Ishikawa (cell line): ENCODE measurements at regions not wholly inside any gene's neighbourhood (a gene's known extent, or its start where the extent isn't known, plus 50 kb on each side); places are given as distances from the start of the nearest gene placed in this dataset.

Experiments used
- CEBPB ChIP-seq: IDR thresholded peaks from 2 replicates; pipeline ENCODE4 v1.6.1; 2012
- CREB1 ChIP-seq: IDR thresholded peaks from 2 replicates; pipeline ENCODE4 v1.6.1; 2012; ENCODE audit warnings: low read depth
- EGR1 ChIP-seq: IDR thresholded peaks from 2 replicates; pipeline ENCODE4 v1.6.1; 2012
- EP300 ChIP-seq: IDR thresholded peaks from 2 replicates; pipeline ENCODE4 v1.6.1; 2012; ENCODE audit warnings: borderline replicate concordance
- FOXM1 ChIP-seq: IDR thresholded peaks from 2 replicates; pipeline ENCODE4 v1.6.1; 2012; ENCODE audit warnings: low read depth, borderline replicate concordance
- MAX ChIP-seq: IDR thresholded peaks from 2 replicates; pipeline ENCODE4 v1.6.1; 2012
- NFIC ChIP-seq: IDR thresholded peaks from 2 replicates; pipeline ENCODE4 v1.6.1; 2012
- RAD21 ChIP-seq: IDR thresholded peaks from 2 replicates; pipeline ENCODE4 v1.6.1; 2012; ENCODE audit warnings: low read depth
- REST ChIP-seq: IDR thresholded peaks from 2 replicates; pipeline ENCODE4 v1.6.1; 2012; ENCODE audit warnings: low read depth, mild to moderate bottlenecking
- TAF1 ChIP-seq: IDR thresholded peaks from 2 replicates; pipeline ENCODE4 v1.6.1; 2012; ENCODE audit warnings: low read depth, mild to moderate bottlenecking
- TCF12 ChIP-seq: IDR thresholded peaks from 2 replicates; pipeline ENCODE4 v1.6.1; 2012; ENCODE audit warnings: low read depth
- TEAD4 ChIP-seq: IDR thresholded peaks from 2 replicates; pipeline ENCODE4 v1.6.1; 2012
- USF1 ChIP-seq: IDR thresholded peaks from 2 replicates; pipeline ENCODE4 v1.6.1; 2012
- YY1 ChIP-seq: IDR thresholded peaks from 2 replicates; pipeline ENCODE4 v1.6.1; 2012; ENCODE audit warnings: low read depth
- ZBTB7A ChIP-seq: IDR thresholded peaks from 2 replicates; pipeline ENCODE4 v1.6.1; 2012; ENCODE audit warnings: low read depth

DNA sequence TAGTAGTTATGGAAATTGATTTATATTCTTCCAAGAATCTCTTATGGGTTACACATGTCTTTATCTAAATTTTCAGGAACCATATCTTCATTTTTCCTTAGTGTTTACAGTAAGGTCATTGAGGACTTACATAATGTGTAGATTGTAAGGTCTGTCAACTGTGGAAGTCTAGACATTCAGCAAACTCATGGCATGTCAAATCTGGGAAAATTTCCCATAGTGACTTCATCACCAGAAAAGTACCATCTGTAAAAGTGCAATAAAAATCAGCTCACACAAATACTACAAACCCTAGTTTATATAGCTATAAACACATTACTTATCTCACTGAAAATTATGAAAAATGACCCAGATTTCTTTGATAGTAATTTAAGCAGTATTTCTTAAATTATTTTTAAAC lies 419.4 kb downstream of the MTRR start:
- TF ChIP-seq EGR1 (no peak), REST (no peak), CEBPB (no peak), ZBTB7A (no peak), TAF1 (no peak), USF1 (no peak), CREB1 (no peak), RAD21 (no peak), TEAD4 (no peak), MAX (no peak), YY1 (no peak), FOXM1 (no peak), NFIC (no peak)

- TF ChIP-seq TCF12 (no peak), TEAD4 (no peak), YY1 (no peak), FOXM1 (no peak), ZBTB7A (no peak), NFIC (no peak), EGR1 (no peak)
Measured at GRCh38 chr5:8288897-8289516, 420.1 kb downstream of the MTRR start.

GRCh38 chr5:8289779-8290178 lies 420.8 kb downstream of the MTRR start:
- no peak for TF ChIP-seq EGR1

DNA sequence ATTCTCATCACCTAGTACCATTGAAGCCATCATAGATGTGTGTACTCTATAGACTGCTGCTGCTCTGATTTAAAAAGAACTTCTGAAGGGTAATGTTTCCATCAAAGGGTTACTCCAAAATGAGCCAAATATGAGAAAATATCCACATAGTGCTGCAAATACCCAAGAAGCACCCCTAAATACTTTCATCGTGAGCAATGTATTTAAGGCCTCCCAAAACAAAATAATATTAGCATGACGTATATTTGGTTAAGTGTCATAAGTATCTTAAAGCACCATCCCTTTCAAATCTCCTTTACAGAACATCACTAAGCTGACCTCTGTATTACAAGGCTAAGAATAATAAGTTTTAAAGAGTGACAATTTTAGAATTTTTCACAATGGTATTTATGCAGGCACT lies 421.8 kb downstream of the MTRR start:
- no peak for TF ChIP-seq NFIC
- no peak for TF ChIP-seq EGR1
- TF ChIP-seq ZBTB7A, result no peak
- TF ChIP-seq TAF1, result no peak
- no peak for TF ChIP-seq TEAD4
- TF ChIP-seq EP300, result no peak
- no peak for TF ChIP-seq TCF12

- TF ChIP-seq MAX (no peak), NFIC (no peak), TEAD4 (no peak), RAD21 (no peak), USF1 (no peak), CREB1 (no peak), TAF1 (no peak), REST (no peak), EGR1 (no peak), TCF12 (no peak), CEBPB (no peak), FOXM1 (no peak), ZBTB7A (no peak), YY1 (no peak), EP300 (no peak)
Measured at GRCh38 chr5:8291641-8292040, 422.7 kb downstream of the MTRR start.

GRCh38 chr5:8295141-8295540 lies 426.2 kb downstream of the MTRR start:
- no peak for TF ChIP-seq NFIC
- TF ChIP-seq RAD21, result no peak
- TF ChIP-seq YY1, result no peak
- no peak for TF ChIP-seq CEBPB
- TF ChIP-seq REST, result no peak
- TF ChIP-seq USF1, result no peak
- TF ChIP-seq EP300, result no peak
- TF ChIP-seq MAX, result no peak
- TF ChIP-seq TCF12, result no peak
- TF ChIP-seq CREB1, result no peak
- no peak for TF ChIP-seq ZBTB7A
- no peak for TF ChIP-seq TAF1
- TF ChIP-seq FOXM1, result no peak
- TF ChIP-seq TEAD4, result no peak
- no peak for TF ChIP-seq EGR1
